ENCODE measurements at regions not wholly inside any gene's neighbourhood (a gene's known extent, or its start where the extent isn't known, plus 50 kb on each side); places are given as distances from the start of the nearest gene placed in this dataset.
A peak's percentile ranks its signal among the peaks of the same experiment; 100 is the strongest.

GRCh38 chr4:25500626-25501316 lies 123.7 kb downstream of the ANAPC4 start:
- TF ChIP-seq CTCF (IDR thresholded peaks at IDR 0.05) (no peak), EP300 (IDR thresholded peaks at IDR 0.05) (no peak), POLR2A (IDR thresholded peaks at IDR 0.05) (no peak), POLR2AphosphoS5 (IDR thresholded peaks at IDR 0.05) (no peak)
- no peaks in the 10 kb centered on the region for H3K36me3 ChIP-seq
- peaks cover 0 to 5% (median 0%) of the 10 kb centered on the region in 4 donors for H3K9me3 ChIP-seq
- H3K4me1 ChIP-seq, result no peaks in the 10 kb centered on the region
- H3K27ac ChIP-seq, result no peak overlapping the region
- H3K27me3 ChIP-seq, result no peaks in the 10 kb centered on the region
- WGBS, 2 donors, result 68 to 75% methylated on average over 7 to 9 of the region's 9 CpGs
- H3K4me3 ChIP-seq, result no peak overlapping the region
- DNase-seq (no peak), ATAC-seq (ENCODE audit: low FRiP score in 2 of 2) (no peak)

- Histone ChIP-seq H3K36me3 (no peaks in the 10 kb centered on the region), H3K9me3 (peaks cover 0 to 5% (median 0%) of the 10 kb centered on the region in 4 donors), H3K27ac (no peak overlapping the region), H3K27me3 (no peaks in the 10 kb centered on the region), H3K4me1 (no peaks in the 10 kb centered on the region), H3K4me3 (no peak overlapping the region)
- WGBS, 2 donors, result 70 to 80% methylated on average over 4 of the region's 4 CpGs
- DNase-seq (no peak), ATAC-seq (ENCODE audit: low FRiP score in 2 of 2) (no peak)
- TF ChIP-seq POLR2AphosphoS5 (IDR thresholded peaks at IDR 0.05) (no peak), POLR2A (IDR thresholded peaks at IDR 0.05) (no peak), CTCF (IDR thresholded peaks at IDR 0.05) (no peak), EP300 (IDR thresholded peaks at IDR 0.05) (no peak)
Observed at GRCh38 chr4:25502115-25502514, 125.1 kb downstream of the ANAPC4 start.

- Histone ChIP-seq H3K4me3 (no peak overlapping the region), H3K27ac (no peak overlapping the region), H3K9me3 (peaks cover 0 to 5% (median 0%) of the 10 kb centered on the region in 4 donors), H3K36me3 (no peaks in the 10 kb centered on the region), H3K27me3 (no peaks in the 10 kb centered on the region), H3K4me1 (no peaks in the 10 kb centered on the region)
- DNase-seq, result no peak
- ATAC-seq (ENCODE audit: low FRiP score in 2 of 2), result no peak
- WGBS, 2 donors, result 91 to 100% methylated on average over 2 of the region's 2 CpGs
- no peak for TF ChIP-seq POLR2AphosphoS5 (IDR thresholded peaks at IDR 0.05)
- no peak for TF ChIP-seq EP300 (IDR thresholded peaks at IDR 0.05)
- no peak for TF ChIP-seq CTCF (IDR thresholded peaks at IDR 0.05)
- TF ChIP-seq POLR2A (IDR thresholded peaks at IDR 0.05), result no peak
Observed at GRCh38 chr4:25503779-25504178, 126.7 kb downstream of the ANAPC4 start.

DNA sequence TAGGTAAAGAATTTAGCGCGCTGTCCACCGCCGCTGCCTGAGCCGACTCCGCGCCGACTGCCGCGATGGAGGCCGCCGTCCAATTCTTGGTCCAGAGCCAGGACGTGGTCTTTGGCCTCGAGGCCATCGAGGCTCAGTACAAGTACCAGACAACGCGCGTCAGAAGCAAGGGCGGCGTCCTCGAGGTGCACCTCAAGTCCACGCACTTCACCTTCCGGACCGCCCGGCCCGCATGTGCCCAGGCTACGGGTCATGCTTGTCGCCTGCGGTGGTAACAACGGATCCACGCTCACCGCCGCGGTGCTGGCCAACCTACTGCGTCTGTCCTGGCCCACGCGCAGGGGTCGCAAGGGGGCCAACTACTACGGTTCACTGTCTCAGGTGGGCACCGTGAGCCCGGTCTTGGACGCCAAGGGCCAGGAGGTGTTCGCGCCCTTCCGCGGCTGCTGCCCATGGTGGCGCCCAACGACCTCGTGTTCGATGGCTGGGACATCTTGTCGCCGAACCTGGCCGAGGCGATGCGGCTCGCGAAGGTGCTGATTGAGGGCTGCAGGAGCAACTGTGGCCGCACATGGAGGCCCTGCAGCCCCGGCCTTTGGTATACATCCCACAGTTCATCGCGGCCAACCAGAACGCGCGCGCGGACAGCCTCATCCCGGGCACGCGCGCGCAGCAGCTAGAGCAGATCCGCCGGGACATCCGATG lies 128.0 kb downstream of the ANAPC4 start:
- ATAC-seq (ENCODE audit: low FRiP score in 2 of 2), result peak; percentile 5 to 14

More for the DNA sequence above, 128.0 kb downstream of the ANAPC4 start:
- Histone ChIP-seq H3K4me1 (no peaks in the 10 kb centered on the region), H3K36me3 (no peaks in the 10 kb centered on the region), H3K27me3 (no peaks in the 10 kb centered on the region), H3K27ac (no peak overlapping the region), H3K9me3 (peaks cover 0 to 5% (median 0%) of the 10 kb centered on the region in 4 donors), H3K4me3 (no peak overlapping the region)
- DNase-seq, result peak in 1 of 2 donors; percentile 80
- 96 to 97% methylated on average over 52 to 74 of the region's 74 CpGs for WGBS, 2 donors
- TF ChIP-seq CTCF (IDR thresholded peaks at IDR 0.05) (no peak), EP300 (IDR thresholded peaks at IDR 0.05) (no peak), POLR2A (IDR thresholded peaks at IDR 0.05) (no peak), POLR2AphosphoS5 (IDR thresholded peaks at IDR 0.05) (no peak)

All from upper lobe of left lung (tissue), 6 donors.